ENCODE measurements at regions not wholly inside any gene's neighbourhood (a gene's known extent, or its start where the extent isn't known, plus 50 kb on each side); places are given as distances from the start of the nearest gene placed in this dataset.

GRCh38 chr1:53390736-53391135 lies 62.9 kb upstream of the LRP8 start:
- Mint-ChIP-seq H3K36me3 (ENCODE audit: insufficient read depth) (no peaks in the 10 kb centered on the region), H3K9me3 (ENCODE audit: low read depth) (peaks cover 10% of the 10 kb centered on the region), H3K4me3 (ENCODE audit: low read depth) (no peak overlapping the region), H3K27me3 (peaks cover 32% of the 10 kb centered on the region), H3K27ac (no peak overlapping the region), H3K4me1 (ENCODE audit: low read depth) (no peaks in the 10 kb centered on the region)
- no peak for DNase-seq (ENCODE audit: low spot score, unreplicated experiment)
- TF ChIP-seq CTCF (IDR thresholded peaks at IDR 0.05; ENCODE audit: unreplicated experiment): no peak

DNA sequence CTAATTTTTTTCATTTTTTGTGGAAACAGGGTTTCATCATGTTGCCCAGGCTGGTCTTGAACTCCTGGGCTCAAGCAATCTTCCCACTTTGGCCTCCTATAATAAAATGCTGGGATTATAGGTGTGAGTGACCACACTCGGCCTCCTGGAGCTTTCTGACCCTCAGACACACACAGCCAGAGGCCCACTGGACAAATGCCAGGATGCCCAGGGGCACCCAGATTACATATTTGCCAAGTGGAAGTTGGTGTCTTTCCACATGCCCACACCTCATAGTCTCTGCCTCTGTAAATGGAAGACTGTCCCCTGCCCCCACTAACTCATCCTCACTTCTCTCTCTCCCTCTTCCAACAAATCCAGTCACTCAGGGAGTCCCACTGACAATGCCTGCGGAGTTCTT lies 63.4 kb upstream of the LRP8 start:
- H3K27me3 Mint-ChIP-seq: peaks cover 34% of the 10 kb centered on the region
- H3K4me3 Mint-ChIP-seq (ENCODE audit: low read depth): no peak overlapping the region
- H3K4me1 Mint-ChIP-seq (ENCODE audit: low read depth): no peaks in the 10 kb centered on the region

GRCh38 chr1:53391982-53392381 lies 64.1 kb upstream of the LRP8 start:
- H3K4me3 Mint-ChIP-seq (ENCODE audit: low read depth): no peak overlapping the region
- H3K27ac Mint-ChIP-seq: no peak overlapping the region
- no peak for TF ChIP-seq CTCF (IDR thresholded peaks at IDR 0.05; ENCODE audit: unreplicated experiment)

More for the DNA sequence above, 63.4 kb upstream of the LRP8 start:
- Mint-ChIP-seq H3K9me3 (ENCODE audit: low read depth) (peaks cover 10% of the 10 kb centered on the region), H3K36me3 (ENCODE audit: insufficient read depth) (no peaks in the 10 kb centered on the region), H3K27ac (no peak overlapping the region)
- DNase-seq (ENCODE audit: low spot score, unreplicated experiment): no peak
- TF ChIP-seq CTCF (IDR thresholded peaks at IDR 0.05; ENCODE audit: unreplicated experiment): no peak

DNA sequence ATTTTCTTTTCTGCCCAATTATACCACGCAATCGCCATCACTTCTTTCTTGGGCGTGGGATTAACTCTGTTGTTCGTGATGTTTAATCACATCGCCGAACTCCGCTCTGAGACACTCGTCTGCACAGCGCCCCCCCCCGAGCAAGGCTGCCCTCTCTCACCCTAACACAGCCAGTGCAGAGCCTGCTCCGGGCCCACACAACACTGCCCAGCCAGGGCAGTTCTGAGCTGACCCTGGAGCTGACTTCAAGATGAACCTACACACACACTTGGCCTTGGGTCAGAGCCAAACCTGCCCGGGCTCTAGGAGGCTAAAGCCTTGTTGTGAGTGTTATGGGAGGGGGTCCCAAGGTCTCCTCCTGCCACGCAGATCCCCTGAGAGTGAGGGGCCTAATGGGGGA lies 64.6 kb upstream of the LRP8 start:
- TF ChIP-seq CTCF (IDR thresholded peaks at IDR 0.05; ENCODE audit: unreplicated experiment): no peak
- Mint-ChIP-seq H3K4me3 (ENCODE audit: low read depth) (no peak overlapping the region), H3K27ac (no peak overlapping the region), H3K9me3 (ENCODE audit: low read depth) (peaks cover 4% of the 10 kb centered on the region), H3K36me3 (ENCODE audit: insufficient read depth) (no peaks in the 10 kb centered on the region), H3K4me1 (ENCODE audit: low read depth) (no peaks in the 10 kb centered on the region), H3K27me3 (peaks cover 38% of the 10 kb centered on the region)
- DNase-seq (ENCODE audit: low spot score, unreplicated experiment): no peak

More at GRCh38 chr1:53391982-53392381, 64.1 kb upstream of the LRP8 start:
- DNase-seq (ENCODE audit: low spot score, unreplicated experiment): no peak
- Mint-ChIP-seq H3K27me3 (peaks cover 38% of the 10 kb centered on the region), H3K9me3 (ENCODE audit: low read depth) (peaks cover 7% of the 10 kb centered on the region), H3K4me1 (ENCODE audit: low read depth) (no peaks in the 10 kb centered on the region), H3K36me3 (ENCODE audit: insufficient read depth) (no peaks in the 10 kb centered on the region)

- Mint-ChIP-seq H3K36me3 (ENCODE audit: insufficient read depth) (no peaks in the 10 kb centered on the region), H3K4me1 (ENCODE audit: low read depth) (no peaks in the 10 kb centered on the region), H3K27me3 (peaks cover 38% of the 10 kb centered on the region), H3K27ac (no peak overlapping the region), H3K9me3 (ENCODE audit: low read depth) (no peaks in the 10 kb centered on the region), H3K4me3 (ENCODE audit: low read depth) (no peak overlapping the region)
- DNase-seq (ENCODE audit: low spot score, unreplicated experiment): peak; percentile 87
- peak; percentile 97 for TF ChIP-seq CTCF (IDR thresholded peaks at IDR 0.05; ENCODE audit: unreplicated experiment)
Measured at GRCh38 chr1:53393325-53393792, 65.5 kb upstream of the LRP8 start.

Measured in progenitor cell of endocrine pancreas (in vitro differentiated cells).